ENCODE measurements at regions not wholly inside any gene's neighbourhood (a gene's known extent, or its start where the extent isn't known, plus 50 kb on each side); places are given as distances from the start of the nearest gene placed in this dataset.

- TF ChIP-seq CTCF (conservative IDR thresholded peaks at IDR 0.05 in 1 of 2, IDR thresholded peaks at IDR 0.05 in 1 of 2; ENCODE audit: low read depth in 1 of 2, low read length in 2 of 2): no peak
- no peak for TF ChIP-seq EZH2 (IDR thresholded peaks at IDR 0.05; ENCODE audit: low read length, missing control alignments)
Measured at GRCh38 chr13:105763851-105764250, 771.6 kb downstream of the EFNB2 start.
